ENCODE measurements at regions not wholly inside any gene's neighbourhood (a gene's known extent, or its start where the extent isn't known, plus 50 kb on each side); places are given as distances from the start of the nearest gene placed in this dataset.

DNA sequence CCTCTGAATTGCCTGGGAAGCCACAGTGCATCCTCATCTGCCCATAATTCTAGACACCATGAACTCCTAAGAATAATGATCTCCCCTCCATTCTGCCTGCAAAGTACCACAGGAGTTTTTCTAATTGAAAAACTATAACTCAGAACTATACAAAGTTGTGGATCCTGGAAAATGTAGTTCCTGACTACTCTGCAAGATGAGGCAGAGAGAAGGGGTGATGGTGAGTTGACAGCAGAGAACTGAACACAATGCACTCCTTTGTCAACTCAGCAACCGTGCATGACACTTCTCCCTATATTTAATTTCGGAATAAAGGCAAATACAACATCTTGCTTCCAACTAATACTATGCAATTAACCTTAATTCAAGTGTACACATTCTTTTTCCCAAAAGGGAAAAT, 471.1 kb upstream of the FAM98A start:
- Histone ChIP-seq H3K36me3 (ENCODE audit: insufficient read depth, low read length) (no peaks in the 10 kb centered on the region), H3K27ac (ENCODE audit: low read depth, low read length) (no peak overlapping the region), H3K9ac (ENCODE audit: low read length) (no peak overlapping the region), H3K9me3 (ENCODE audit: low read length) (no peaks in the 10 kb centered on the region), H3K4me3 (ENCODE audit: low read depth in 1 of 2, low read length in 2 of 2) (no peak overlapping the region), H3K4me1 (ENCODE audit: insufficient read depth, low read length) (no peaks in the 10 kb centered on the region), H3K27me3 (ENCODE audit: control insufficient read depth in 1 of 2, insufficient read depth in 2 of 2, low read length in 2 of 2) (no peaks in the 10 kb centered on the region)

DNA sequence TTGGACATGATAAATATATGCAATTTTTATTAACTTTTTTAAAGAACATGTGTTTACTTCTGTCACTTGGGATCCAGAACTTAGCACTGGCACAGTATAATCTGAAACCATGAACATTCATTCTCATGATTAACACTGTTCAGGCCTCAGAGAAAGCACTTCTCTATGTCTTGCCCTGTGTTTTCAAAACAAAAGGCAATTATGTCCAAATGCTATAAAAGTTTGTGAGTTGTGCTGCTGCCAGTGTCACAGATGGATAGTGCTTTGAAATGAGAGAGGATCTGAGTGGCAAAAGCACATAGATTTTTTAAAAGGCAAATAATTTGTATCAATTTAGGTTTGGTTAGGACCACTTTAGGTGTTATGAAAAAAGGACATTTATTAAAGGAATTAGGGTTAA, 470.5 kb upstream of the FAM98A start:
- Histone ChIP-seq H3K36me3 (ENCODE audit: insufficient read depth, low read length) (no peaks in the 10 kb centered on the region), H3K4me1 (ENCODE audit: insufficient read depth, low read length) (no peaks in the 10 kb centered on the region), H3K9me3 (ENCODE audit: low read length) (no peaks in the 10 kb centered on the region), H3K27me3 (ENCODE audit: control insufficient read depth in 1 of 2, insufficient read depth in 2 of 2, low read length in 2 of 2) (no peaks in the 10 kb centered on the region), H3K4me3 (ENCODE audit: low read depth in 1 of 2, low read length in 2 of 2) (no peak overlapping the region), H3K9ac (ENCODE audit: low read length) (no peak overlapping the region), H3K27ac (ENCODE audit: low read depth, low read length) (no peak overlapping the region)

DNA sequence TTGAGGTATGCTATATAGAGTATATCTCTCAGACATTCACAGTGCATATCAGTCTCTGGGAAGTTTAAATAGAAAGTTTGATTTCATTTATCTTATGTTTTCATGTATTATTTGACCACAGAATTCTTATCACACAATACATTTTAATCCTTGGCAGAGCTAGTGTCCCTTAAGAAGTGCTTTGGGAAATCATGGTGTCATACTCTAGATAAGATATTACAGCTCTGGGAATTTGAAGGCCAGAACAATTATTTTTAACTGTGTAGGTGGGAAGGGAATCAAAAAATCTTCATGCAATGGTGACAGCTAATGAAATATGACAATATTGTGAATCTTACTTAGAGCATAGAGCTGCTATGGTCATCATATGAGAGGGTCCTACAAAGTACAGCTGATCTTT, 451.3 kb upstream of the FAM98A start:
- Histone ChIP-seq H3K4me1 (ENCODE audit: insufficient read depth, low read length) (no peaks in the 10 kb centered on the region), H3K27ac (ENCODE audit: low read depth, low read length) (no peak overlapping the region), H3K36me3 (ENCODE audit: insufficient read depth, low read length) (no peaks in the 10 kb centered on the region)

DNA sequence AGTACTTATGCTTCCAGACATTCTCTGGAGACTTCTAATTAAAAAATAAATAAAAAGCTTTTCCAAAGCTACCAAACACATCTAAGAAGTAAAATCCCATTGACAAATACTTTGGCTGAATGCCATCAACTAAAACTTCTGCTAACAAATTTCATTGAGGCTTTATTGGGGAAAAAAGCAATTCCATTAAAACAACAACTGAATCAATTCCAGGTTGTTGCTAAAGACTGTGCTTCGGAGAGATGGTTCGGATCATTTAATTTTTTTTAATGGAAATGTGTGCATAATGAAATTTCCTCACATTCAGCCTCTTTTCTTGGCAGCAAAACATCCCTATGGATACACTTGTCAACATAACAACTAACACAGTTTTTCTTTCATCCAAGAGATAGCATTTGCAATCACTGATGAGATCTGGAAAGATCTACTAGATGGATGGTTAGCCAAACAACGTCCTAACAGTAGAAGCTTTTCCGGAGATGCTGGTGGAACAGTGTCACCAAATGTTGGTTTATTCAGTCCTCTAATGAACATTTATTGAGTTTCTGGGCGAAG, 446.1 kb upstream of the FAM98A start:
- Histone ChIP-seq H3K4me1 (ENCODE audit: insufficient read depth, low read length) (no peaks in the 10 kb centered on the region), H3K27ac (ENCODE audit: low read depth, low read length) (no peak overlapping the region), H3K27me3 (ENCODE audit: control insufficient read depth in 1 of 2, insufficient read depth in 2 of 2, low read length in 2 of 2) (no peaks in the 10 kb centered on the region), H3K4me3 (ENCODE audit: low read depth in 1 of 2, low read length in 2 of 2) (no peak overlapping the region), H3K9me3 (ENCODE audit: low read length) (no peaks in the 10 kb centered on the region), H3K36me3 (ENCODE audit: insufficient read depth, low read length) (no peaks in the 10 kb centered on the region), H3K9ac (ENCODE audit: low read length) (no peak overlapping the region)

More for the DNA sequence above, 451.3 kb upstream of the FAM98A start:
- H3K4me3 ChIP-seq (ENCODE audit: low read depth in 1 of 2, low read length in 2 of 2) = no peak overlapping the region
- no peaks in the 10 kb centered on the region for H3K9me3 ChIP-seq (ENCODE audit: low read length)
- H3K9ac ChIP-seq (ENCODE audit: low read length) = no peak overlapping the region
- no peaks in the 10 kb centered on the region for H3K27me3 ChIP-seq (ENCODE audit: control insufficient read depth in 1 of 2, insufficient read depth in 2 of 2, low read length in 2 of 2)

DNA sequence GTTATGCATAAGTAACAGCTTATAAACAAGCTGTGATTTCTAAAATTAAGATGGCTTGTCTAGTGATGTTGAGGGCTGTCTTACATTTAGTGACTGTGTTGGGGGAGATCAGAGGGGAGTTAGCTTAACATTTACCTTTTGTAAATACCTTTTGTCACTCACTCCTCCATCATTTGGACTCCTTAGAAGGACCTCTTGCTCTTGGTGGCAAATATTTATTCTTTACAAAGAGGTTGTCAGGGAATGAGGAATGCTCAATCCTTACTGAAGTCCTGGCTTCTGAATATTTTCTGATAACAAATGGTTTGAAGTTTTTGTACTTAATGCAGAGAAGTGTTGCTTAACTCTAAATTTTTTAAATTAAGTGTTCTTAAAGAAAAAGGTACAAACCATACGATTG, 438.8 kb upstream of the FAM98A start:
- Histone ChIP-seq H3K9ac (ENCODE audit: low read length) (no peak overlapping the region), H3K27ac (ENCODE audit: low read depth, low read length) (no peak overlapping the region), H3K9me3 (ENCODE audit: low read length) (no peaks in the 10 kb centered on the region), H3K4me1 (ENCODE audit: insufficient read depth, low read length) (no peaks in the 10 kb centered on the region), H3K27me3 (ENCODE audit: control insufficient read depth in 1 of 2, insufficient read depth in 2 of 2, low read length in 2 of 2) (no peaks in the 10 kb centered on the region), H3K4me3 (ENCODE audit: low read depth in 1 of 2, low read length in 2 of 2) (no peak overlapping the region), H3K36me3 (ENCODE audit: insufficient read depth, low read length) (no peaks in the 10 kb centered on the region)

GRCh38 chr2:34037157-34037556, 438.1 kb upstream of the FAM98A start:
- Histone ChIP-seq H3K36me3 (ENCODE audit: insufficient read depth, low read length) (no peaks in the 10 kb centered on the region), H3K4me1 (ENCODE audit: insufficient read depth, low read length) (no peaks in the 10 kb centered on the region), H3K9ac (ENCODE audit: low read length) (no peak overlapping the region), H3K9me3 (ENCODE audit: low read length) (no peaks in the 10 kb centered on the region), H3K27ac (ENCODE audit: low read depth, low read length) (no peak overlapping the region), H3K4me3 (ENCODE audit: low read depth in 1 of 2, low read length in 2 of 2) (no peak overlapping the region), H3K27me3 (ENCODE audit: control insufficient read depth in 1 of 2, insufficient read depth in 2 of 2, low read length in 2 of 2) (no peaks in the 10 kb centered on the region)

- Histone ChIP-seq H3K36me3 (ENCODE audit: insufficient read depth, low read length) (no peaks in the 10 kb centered on the region), H3K4me1 (ENCODE audit: insufficient read depth, low read length) (peaks cover 14% of the 10 kb centered on the region), H3K27ac (ENCODE audit: low read depth, low read length) (peak overlapping the region; percentile 19), H3K27me3 (ENCODE audit: control insufficient read depth in 1 of 2, insufficient read depth in 2 of 2, low read length in 2 of 2) (no peaks in the 10 kb centered on the region), H3K9ac (ENCODE audit: low read length) (no peak overlapping the region), H3K4me3 (ENCODE audit: low read depth in 1 of 2, low read length in 2 of 2) (no peak overlapping the region), H3K9me3 (ENCODE audit: low read length) (no peaks in the 10 kb centered on the region)
Measured at GRCh38 chr2:34031097-34031496, 432.0 kb upstream of the FAM98A start.

- H3K27ac ChIP-seq (ENCODE audit: low read depth, low read length) = peak overlapping the region; percentile 19
- no peaks in the 10 kb centered on the region for H3K36me3 ChIP-seq (ENCODE audit: insufficient read depth, low read length)
- no peak overlapping the region for H3K4me3 ChIP-seq (ENCODE audit: low read depth in 1 of 2, low read length in 2 of 2)
- no peak overlapping the region for H3K9ac ChIP-seq (ENCODE audit: low read length)
- no peaks in the 10 kb centered on the region for H3K27me3 ChIP-seq (ENCODE audit: control insufficient read depth in 1 of 2, insufficient read depth in 2 of 2, low read length in 2 of 2)
- peaks cover 14% of the 10 kb centered on the region for H3K4me1 ChIP-seq (ENCODE audit: insufficient read depth, low read length)
- no peaks in the 10 kb centered on the region for H3K9me3 ChIP-seq (ENCODE audit: low read length)
Measured at GRCh38 chr2:34030273-34030672, 431.2 kb upstream of the FAM98A start.

DNA sequence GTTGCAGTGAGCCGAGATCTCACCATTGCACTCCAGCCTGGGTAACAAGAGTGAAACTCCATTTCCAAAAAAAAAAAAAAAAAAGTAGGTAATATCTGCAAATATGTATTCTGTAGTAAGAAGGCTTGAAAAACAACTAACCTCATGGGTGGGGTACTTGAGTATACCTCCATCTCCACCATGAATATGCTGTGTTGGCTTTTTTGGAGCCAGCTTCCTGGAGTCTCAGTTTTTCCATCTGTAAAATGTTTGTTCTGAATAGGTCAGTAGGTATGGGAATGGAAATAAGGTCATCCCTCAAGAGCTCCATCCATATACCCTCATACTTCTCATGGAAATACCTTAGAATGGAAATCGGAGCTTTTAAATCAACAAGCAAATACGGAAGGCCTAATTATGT, 430.0 kb upstream of the FAM98A start:
- Histone ChIP-seq H3K9ac (ENCODE audit: low read length) (no peak overlapping the region), H3K9me3 (ENCODE audit: low read length) (no peaks in the 10 kb centered on the region), H3K27ac (ENCODE audit: low read depth, low read length) (no peak overlapping the region), H3K27me3 (ENCODE audit: control insufficient read depth in 1 of 2, insufficient read depth in 2 of 2, low read length in 2 of 2) (no peaks in the 10 kb centered on the region), H3K4me1 (ENCODE audit: insufficient read depth, low read length) (peaks cover 14% of the 10 kb centered on the region), H3K4me3 (ENCODE audit: low read depth in 1 of 2, low read length in 2 of 2) (no peak overlapping the region), H3K36me3 (ENCODE audit: insufficient read depth, low read length) (no peaks in the 10 kb centered on the region)

GRCh38 chr2:34025196-34025595, 426.1 kb upstream of the FAM98A start:
- no peaks in the 10 kb centered on the region for H3K9me3 ChIP-seq (ENCODE audit: low read length)
- H3K27ac ChIP-seq (ENCODE audit: low read depth, low read length) = no peak overlapping the region
- H3K4me1 ChIP-seq (ENCODE audit: insufficient read depth, low read length) = peaks cover under 1% of the 10 kb centered on the region
- H3K27me3 ChIP-seq (ENCODE audit: control insufficient read depth in 1 of 2, insufficient read depth in 2 of 2, low read length in 2 of 2) = no peaks in the 10 kb centered on the region
- H3K36me3 ChIP-seq (ENCODE audit: insufficient read depth, low read length) = no peaks in the 10 kb centered on the region
- no peak overlapping the region for H3K4me3 ChIP-seq (ENCODE audit: low read depth in 1 of 2, low read length in 2 of 2)
- H3K9ac ChIP-seq (ENCODE audit: low read length) = no peak overlapping the region

DNA sequence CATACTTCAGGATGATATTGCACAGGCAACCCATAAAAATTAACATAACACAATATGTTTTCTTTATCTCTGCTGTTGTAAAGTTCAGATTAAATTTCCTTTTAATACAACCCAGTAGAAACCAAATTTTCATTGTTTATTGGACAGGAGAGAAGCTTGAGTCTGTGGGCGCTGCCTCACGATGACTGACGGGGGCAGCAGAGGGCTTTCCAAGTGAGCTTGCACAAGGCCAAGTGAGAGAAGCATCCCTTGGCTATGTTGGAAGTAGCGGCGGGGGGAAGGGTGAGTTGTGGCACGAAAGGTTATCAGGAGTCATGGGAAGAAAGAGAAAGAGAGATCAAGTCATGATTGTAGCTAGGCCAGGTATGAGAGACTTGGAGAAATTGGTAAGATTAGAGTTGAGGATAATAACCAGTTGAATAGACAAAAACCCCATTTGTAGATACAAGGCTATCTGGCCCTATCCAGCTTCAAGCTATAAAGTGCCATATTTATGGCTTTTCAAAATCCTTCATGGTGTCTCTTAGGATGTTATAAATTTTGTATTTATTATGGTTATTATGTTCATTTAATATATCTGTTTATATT, 413.7 kb upstream of the FAM98A start:
- Histone ChIP-seq H3K9me3 (ENCODE audit: low read length) (peaks cover 5% of the 10 kb centered on the region), H3K27ac (ENCODE audit: low read depth, low read length) (no peak overlapping the region), H3K4me3 (ENCODE audit: low read depth in 1 of 2, low read length in 2 of 2) (no peak overlapping the region), H3K36me3 (ENCODE audit: insufficient read depth, low read length) (no peaks in the 10 kb centered on the region), H3K9ac (ENCODE audit: low read length) (no peak overlapping the region), H3K27me3 (ENCODE audit: control insufficient read depth in 1 of 2, insufficient read depth in 2 of 2, low read length in 2 of 2) (no peaks in the 10 kb centered on the region), H3K4me1 (ENCODE audit: insufficient read depth, low read length) (no peaks in the 10 kb centered on the region)

DNA sequence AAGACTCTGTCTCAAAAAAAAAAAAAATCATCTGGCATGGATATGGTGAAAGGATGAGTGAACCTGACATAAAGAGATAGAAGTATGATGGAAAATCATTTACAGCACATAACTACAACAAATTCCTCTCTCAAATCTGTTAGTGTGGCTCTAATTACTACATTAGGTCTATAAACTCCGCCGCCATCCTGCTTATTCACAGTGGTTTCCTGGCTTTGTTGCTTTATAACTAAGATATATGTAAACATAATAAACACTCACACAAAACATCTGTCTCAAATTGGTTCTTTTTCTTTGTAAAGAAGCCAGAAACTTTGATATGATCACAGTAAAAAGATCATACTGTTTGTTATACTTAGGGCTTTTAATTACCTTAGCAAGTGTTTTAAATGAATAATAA, 412.6 kb upstream of the FAM98A start:
- Histone ChIP-seq H3K4me1 (ENCODE audit: insufficient read depth, low read length) (no peaks in the 10 kb centered on the region), H3K9ac (ENCODE audit: low read length) (no peak overlapping the region), H3K36me3 (ENCODE audit: insufficient read depth, low read length) (no peaks in the 10 kb centered on the region), H3K4me3 (ENCODE audit: low read depth in 1 of 2, low read length in 2 of 2) (no peak overlapping the region), H3K9me3 (ENCODE audit: low read length) (peaks cover 5% of the 10 kb centered on the region), H3K27me3 (ENCODE audit: control insufficient read depth in 1 of 2, insufficient read depth in 2 of 2, low read length in 2 of 2) (no peaks in the 10 kb centered on the region), H3K27ac (ENCODE audit: low read depth, low read length) (no peak overlapping the region)

All from muscle layer of colon (tissue), 2 donors.